A549 (cell line): ENCODE measurements at regions not wholly inside any gene's neighbourhood (a gene's known extent, or its start where the extent isn't known, plus 50 kb on each side); places are given as distances from the start of the nearest gene placed in this dataset.

Experiments
- ATAC-seq, 2 experiments: fragments of 200-7000 bp in 1 of 2; fragments of >200 bp in 1 of 2; cut with Nextera tagmentation in 1 of 2; cut with Tn5 transposase in 1 of 2; 3 replicates each; pipeline versions ENCODE4 v1.8.0 to v1.9.1; 2018 to 2020; ENCODE audit warnings: mild to moderate bottlenecking in 1 of 2, moderate library complexity in 1 of 2
- CTCF ChIA-PET: fragments of 300-600 bp; sonication (Branson Sonifier 250); formaldehyde crosslinking; extraction: SDS; loops from one replicate; lab custom pipeline; 2021; ENCODE audit warnings: antibody characterized with exemption, inconsistent platforms; lab: Yijun Ruan, JAX
- POLR2A ChIA-PET: fragments of 350-600 bp; formaldehyde crosslinking; extraction: SDS; loops from one replicate; lab custom pipeline; 2021; ENCODE audit warnings: antibody characterized with exemption, inconsistent platforms; lab: Yijun Ruan, JAX
- DNase-seq, 2 experiments: peaks; one replicate each; pipeline versions ENCODE4 v3.0.0 to v3.0.0-alpha.2; 2011 to 2016; ENCODE audit warnings: low read depth in 1 of 2, low spot score in 1 of 2
- FAIRE-seq: peaks from 2 replicates; lab custom pipeline; 2011; peaks lifted over from hg19 to GRCh38; lab: Jason Lieb, UNC
- H3K27ac ChIP-seq, 2 experiments: fragments of >200 bp; sonication (Bioruptor Twin); formaldehyde crosslinking; 3 replicates each; pipeline ENCODE4 v1.5.1; 2016 to 2017
- H3K4me1 ChIP-seq: fragments of >200 bp; sonication (Bioruptor Twin); formaldehyde crosslinking; 3 replicates; pipeline ENCODE4 v1.6.1; 2016
- H3K4me2 ChIP-seq: fragments of >200 bp; sonication (Bioruptor Twin); formaldehyde crosslinking; 3 replicates; pipeline ENCODE4 v1.6.1; 2016
- H3K4me3 ChIP-seq: fragments of >200 bp; sonication (Bioruptor Twin); formaldehyde crosslinking; 3 replicates; pipeline ENCODE4 v1.5.1; 2016
- H3K9me3 ChIP-seq: fragments of >200 bp; sonication (Bioruptor Twin); formaldehyde crosslinking; 3 replicates; pipeline ENCODE4 v1.6.1; 2016
- CBX8 ChIP-seq: fragments of 200-600 bp; sonication (generic); IDR thresholded peaks from 2 replicates; pipeline ENCODE4 v1.6.1; 2016
- CEBPB ChIP-seq, 2 experiments: fragments of >200 bp in 1 of 2; sonication (Bioruptor Twin) in 1 of 2; formaldehyde crosslinking in 1 of 2; IDR thresholded peaks; 2 replicates each; pipeline ENCODE4 v1.6.1; 2012 to 2016
- EHMT2 ChIP-seq: fragments of 200-600 bp; sonication (generic); IDR thresholded peaks from 2 replicates; pipeline ENCODE4 v1.6.1; 2016; ENCODE audit warnings: antibody characterized with exemption, low read depth, mild to moderate bottlenecking, moderate library complexity
- ESRRA ChIP-seq: fragments of 150-350 bp; IDR thresholded peaks from 2 replicates; pipeline ENCODE4 v1.6.1; 2014; ENCODE audit warnings: mild to moderate bottlenecking, low read length, borderline replicate concordance
- FOSL2 ChIP-seq, 2 experiments: fragments of 450-650 bp in 1 of 2; fragments of >200 bp in 1 of 2; sonication (Bioruptor Twin) in 1 of 2; formaldehyde crosslinking; IDR thresholded peaks; 2 replicates each; pipeline versions ENCODE4 v1.5.0 to v1.6.1; 2016 to 2020; ENCODE audit warnings: mild to moderate bottlenecking in 1 of 2, moderate library complexity in 1 of 2
- GATA3 ChIP-seq: IDR thresholded peaks from 2 replicates; pipeline ENCODE4 v1.6.1; 2012; ENCODE audit warnings: borderline replicate concordance
- HEYL ChIP-seq: fragments of 250-450 bp; sonication (Bioruptor Pico); IDR thresholded peaks from 2 replicates; pipeline ENCODE4 v1.8.0; 2021; ENCODE audit warnings: mild to moderate bottlenecking, moderate library complexity
- HOXB13 ChIP-seq: fragments of 250-450 bp; sonication (Bioruptor Pico); IDR thresholded peaks from 2 replicates; pipeline ENCODE4 v1.5.0; 2020; ENCODE audit warnings: low read depth, mild to moderate bottlenecking, moderate library complexity
- HOXB5 ChIP-seq: fragments of 250-450 bp; sonication (Bioruptor Pico); IDR thresholded peaks from 2 replicates; pipeline ENCODE4 v1.5.0; 2020; ENCODE audit warnings: mild to moderate bottlenecking, moderate library complexity
- JUNB ChIP-seq: fragments of >200 bp; sonication (Bioruptor Twin); formaldehyde crosslinking; IDR thresholded peaks from 2 replicates; pipeline ENCODE4 v1.6.1; 2016
- KDM1A ChIP-seq: fragments of 200-600 bp; sonication (generic); IDR thresholded peaks from 2 replicates; pipeline ENCODE4 v1.6.1; 2016; ENCODE audit warnings: low read depth, mild to moderate bottlenecking
- KDM5A ChIP-seq: fragments of 200-600 bp; sonication (generic); IDR thresholded peaks from 2 replicates; pipeline ENCODE4 v1.6.1; 2016; ENCODE audit warnings: antibody characterized with exemption, mild to moderate bottlenecking
- MYC ChIP-seq: IDR thresholded peaks from 2 replicates; pipeline ENCODE4 v1.6.1; 2012; ENCODE audit warnings: mild to moderate bottlenecking, inconsistent platforms, low read length, improper control_type of control experiment, borderline replicate concordance
- NFE2L2 ChIP-seq: fragments of 150-350 bp; conservative IDR thresholded peaks from 2 replicates; pipeline ENCODE4 v1.6.1; 2014; ENCODE audit warnings: low read length
- NR3C1 ChIP-seq: fragments of >200 bp; sonication (Bioruptor Twin); formaldehyde crosslinking; IDR thresholded peaks from 3 replicates; pipeline ENCODE4 v1.6.1; 2017
- PHF8 ChIP-seq: fragments of 200-600 bp; sonication (generic); IDR thresholded peaks from 2 replicates; pipeline ENCODE4 v1.6.1; 2016; ENCODE audit warnings: low read depth, mild to moderate bottlenecking, antibody characterized with exemption, moderate library complexity, borderline replicate concordance
- POLR2A ChIP-seq: IDR thresholded peaks from 2 replicates; pipeline ENCODE4 v1.6.1; 2012; ENCODE audit warnings: mild to moderate bottlenecking, low read length
- RAD21 ChIP-seq, 2 experiments: fragments of >200 bp in 1 of 2; sonication (Bioruptor Twin) in 1 of 2; formaldehyde crosslinking in 1 of 2; IDR thresholded peaks in 1 of 2; conservative IDR thresholded peaks in 1 of 2; 2 replicates in 1 of 2; 3 replicates in 1 of 2; pipeline ENCODE4 v1.6.1; 2012 to 2018; ENCODE audit warnings: inconsistent platforms in 1 of 2
- RCOR1 ChIP-seq: fragments of 150-350 bp; IDR thresholded peaks from 2 replicates; pipeline ENCODE4 v1.6.1; 2014; ENCODE audit warnings: antibody characterized with exemption, low read length, low read depth
- RNF2 ChIP-seq: fragments of 200-600 bp; sonication (generic); IDR thresholded peaks from 2 replicates; pipeline ENCODE4 v1.6.1; 2016; ENCODE audit warnings: low read depth, mild to moderate bottlenecking, antibody characterized with exemption, moderate library complexity, borderline replicate concordance
- TFCP2L1 ChIP-seq: fragments of 250-450 bp; sonication (Bioruptor Pico); IDR thresholded peaks from 2 replicates; pipeline ENCODE4 v1.5.0; 2021; ENCODE audit warnings: mild to moderate bottlenecking
- TP53 ChIP-seq: fragments of 250-450 bp; sonication (Bioruptor Pico); IDR thresholded peaks from 2 replicates; pipeline ENCODE4 v1.5.0; 2021; ENCODE audit warnings: mild to moderate bottlenecking, moderate library complexity
- ZC3H11A ChIP-seq: fragments of 450-650 bp; IDR thresholded peaks from 2 replicates; pipeline ENCODE4 v1.6.1; 2014; ENCODE audit warnings: antibody characterized with exemption, mild to moderate bottlenecking
- ZFP36 ChIP-seq: fragments of 450-650 bp; IDR thresholded peaks from 2 replicates; pipeline ENCODE4 v1.6.1; 2014; ENCODE audit warnings: borderline replicate concordance; ENCODE audit not compliant: partially characterized antibody
- ZNF302 ChIP-seq: fragments of 250-450 bp; sonication (Bioruptor Pico); IDR thresholded peaks from 2 replicates; pipeline ENCODE4 v1.9.0; 2021; ENCODE audit warnings: inconsistent platforms, mild to moderate bottlenecking, moderate library complexity
- ZSCAN20 ChIP-seq: fragments of 250-450 bp; sonication (Bioruptor Pico); IDR thresholded peaks from 2 replicates; pipeline ENCODE4 v1.8.0; 2022; ENCODE audit warnings: mild to moderate bottlenecking, moderate library complexity
- WGBS: methylation state at CpG from one replicate; pipeline ENCODE4 v1.1.6; 2017; ENCODE audit errors: missing lambda C conversion rate; 5-methylcytosine and 5-hydroxymethylcytosine counted together
- TF ChIP-seq, protein P1 (sequence below): IDR thresholded peaks from 2 replicates; pipeline ENCODE4 v1.6.1; 2012

DNA sequence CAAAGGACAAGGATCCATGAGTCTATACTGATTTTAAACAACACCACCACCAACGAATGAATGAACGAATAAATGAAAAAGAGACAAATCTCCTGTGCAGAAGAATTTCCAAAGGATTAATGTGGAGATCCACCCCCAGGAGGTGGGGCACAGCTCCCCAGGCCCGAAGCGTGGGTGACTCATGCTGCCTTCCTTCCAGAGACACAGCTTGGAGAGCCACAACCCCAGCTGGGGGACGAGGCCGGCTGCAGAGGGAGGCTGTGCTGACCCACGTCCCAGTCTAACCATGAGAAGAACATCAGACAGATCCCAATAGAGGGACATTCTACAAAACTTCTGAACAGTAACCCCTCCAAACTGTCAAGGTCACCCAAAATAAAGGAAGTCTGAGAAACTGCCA, 557.3 kb upstream of the SALL3 start (continued):
- TF ChIP-seq, protein P1, sequence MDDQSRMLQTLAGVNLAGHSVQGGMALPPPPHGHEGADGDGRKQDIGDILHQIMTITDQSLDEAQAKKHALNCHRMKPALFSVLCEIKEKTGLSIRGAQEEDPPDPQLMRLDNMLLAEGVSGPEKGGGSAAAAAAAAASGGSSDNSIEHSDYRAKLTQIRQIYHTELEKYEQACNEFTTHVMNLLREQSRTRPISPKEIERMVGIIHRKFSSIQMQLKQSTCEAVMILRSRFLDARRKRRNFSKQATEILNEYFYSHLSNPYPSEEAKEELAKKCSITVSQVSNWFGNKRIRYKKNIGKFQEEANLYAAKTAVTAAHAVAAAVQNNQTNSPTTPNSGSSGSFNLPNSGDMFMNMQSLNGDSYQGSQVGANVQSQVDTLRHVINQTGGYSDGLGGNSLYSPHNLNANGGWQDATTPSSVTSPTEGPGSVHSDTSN: no peak
- TF ChIP-seq RNF2: no peak
- no peak for TF ChIP-seq KDM5A
- TF ChIP-seq ZSCAN20 (CRISPR knock-in tag): no peak
- TF ChIP-seq TFCP2L1 (CRISPR knock-in tag): no peak

DNA sequence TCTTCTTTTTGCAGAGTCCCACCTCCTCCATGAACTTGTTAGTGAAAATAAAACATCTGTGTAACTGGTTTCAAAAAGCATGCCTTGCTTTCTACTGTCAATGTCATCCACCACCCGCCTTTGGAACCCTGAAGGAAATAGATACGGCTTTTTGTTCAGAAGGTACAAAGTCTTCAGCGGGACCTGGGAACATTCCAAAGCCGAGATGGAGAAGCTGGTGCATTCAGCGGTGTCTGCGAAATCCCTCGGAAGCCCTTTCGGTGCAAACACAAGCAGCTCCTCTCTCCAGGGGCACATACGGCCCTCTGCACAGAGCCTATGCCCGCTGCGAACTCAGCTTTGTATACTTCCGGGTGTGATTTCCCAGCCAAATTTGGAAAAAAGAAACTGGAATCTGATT, 555.8 kb upstream of the SALL3 start:
- no peaks in the 10 kb centered on the region for H3K9me3 ChIP-seq
- POLR2A ChIA-PET: no interaction called here
- DNase-seq: no peak
- no peak for ATAC-seq
- CTCF ChIA-PET: no interaction called here
- TF ChIP-seq POLR2A (no peak), NFE2L2 (no peak), TP53 (CRISPR knock-in tag) (no peak), EHMT2 (no peak), KDM1A (no peak), ZC3H11A (no peak), MYC (no peak), ESRRA (no peak), CEBPB (IDR thresholded peaks at IDR 0.05) (no peak), ZFP36 (no peak), RNF2 (no peak), PHF8 (no peak), FOSL2 (IDR thresholded peaks at IDR 0.05) (no peak), FOSL2 (CRISPR knock-in tag; IDR thresholded peaks at IDR 0.05) (no peak), HOXB5 (CRISPR knock-in tag) (no peak), RAD21 (conservative IDR thresholded peaks at IDR 0.05 in 1 of 2, IDR thresholded peaks at IDR 0.05 in 1 of 2) (no peak), HEYL (CRISPR knock-in tag) (no peak), CBX8 (no peak), HOXB13 (no peak), NR3C1 (no peak)
- no peak overlapping the region for H3K4me3 ChIP-seq
- no peak overlapping the region for H3K27ac ChIP-seq
- FAIRE-seq: no peak
- 41% methylated on average over 12 of the region's 12 CpGs for WGBS
- H3K4me2 ChIP-seq: no peak overlapping the region
- no peaks in the 10 kb centered on the region for H3K4me1 ChIP-seq

DNA sequence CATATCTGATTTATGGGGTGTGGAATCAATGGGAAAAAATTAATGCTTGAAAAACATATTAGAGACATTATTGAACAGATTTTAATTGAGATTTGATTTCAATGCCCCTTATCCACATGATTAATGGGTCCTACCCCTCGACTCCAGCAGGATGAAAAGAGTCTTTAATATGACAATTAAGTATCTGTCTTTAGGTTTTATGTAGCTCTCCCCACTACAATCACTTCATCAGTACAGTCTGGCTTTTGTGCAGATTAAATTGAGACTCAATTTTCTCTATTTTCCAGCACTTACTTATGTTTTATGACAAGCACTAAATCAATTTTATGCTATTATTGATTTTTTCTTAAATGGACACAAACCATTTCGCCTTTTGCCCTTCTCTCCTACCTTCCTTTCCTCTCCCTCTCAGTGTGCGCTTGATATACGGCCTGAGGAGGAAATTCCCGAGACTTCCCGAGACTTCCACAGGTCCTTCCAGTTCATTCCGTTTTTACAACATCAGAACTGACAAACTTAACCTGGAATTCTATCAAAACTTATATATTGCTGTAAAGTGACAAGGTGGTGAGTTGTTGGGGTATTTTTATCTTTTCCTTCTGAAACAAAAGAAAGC, 555.1 kb upstream of the SALL3 start:
- Histone ChIP-seq H3K4me2 (no peak overlapping the region), H3K4me3 (no peak overlapping the region), H3K9me3 (no peaks in the 10 kb centered on the region), H3K27ac (no peak overlapping the region), H3K4me1 (no peaks in the 10 kb centered on the region)
- TF ChIP-seq RCOR1: no peak
- no peak for TF ChIP-seq JUNB
- TF ChIP-seq ZSCAN20 (CRISPR knock-in tag): no peak
- TF ChIP-seq CBX8: no peak
- no peak for TF ChIP-seq GATA3
- TF ChIP-seq ZC3H11A: no peak
- TF ChIP-seq ZNF302: no peak
- TF ChIP-seq KDM5A: no peak
- WGBS: 16% methylated on average over 7 of the region's 7 CpGs
- CTCF ChIA-PET: interaction anchor here (0.8 kb wide), 1 partner anchor 31 kb away, joined by 3 read pairs; no protein-coding TSS in a partner anchor
- no peak for ATAC-seq
- no peak for DNase-seq
- no peak for FAIRE-seq
- POLR2A ChIA-PET: no interaction called here
